Prostate gland (tissue), 2 donors: ENCODE measurements at regions not wholly inside any gene's neighbourhood (a gene's known extent, or its start where the extent isn't known, plus 50 kb on each side); places are given as distances from the start of the nearest gene placed in this dataset.

ENCODE experiments used
- POLR2A ChIP-seq: fragments of 450-650 bp; IDR thresholded peaks from one replicate; pipeline ENCODE4 v1.6.1; 2016; ENCODE audit warnings: antibody characterized with exemption, mild to moderate bottlenecking
- POLR2AphosphoS5 ChIP-seq: sonication (generic); formaldehyde crosslinking; IDR thresholded peaks from one replicate; pipeline ENCODE4 v1.6.1; 2017; ENCODE audit warnings: antibody characterized with exemption
- TF ChIP-seq, protein P1 (sequence below), 4 experiments: fragments of 200-600 bp in 2 of 4; fragments of 450-650 bp in 2 of 4; sonication (generic) in 2 of 4; IDR thresholded peaks; 1 replicate in 3 of 4; 2 replicates in 1 of 4; pipeline ENCODE4 v1.5.1; 2016 to 2019; ENCODE audit warnings: antibody characterized with exemption in 4 of 4, mild to moderate bottlenecking in 2 of 4, moderate library complexity in 2 of 4

DNA sequence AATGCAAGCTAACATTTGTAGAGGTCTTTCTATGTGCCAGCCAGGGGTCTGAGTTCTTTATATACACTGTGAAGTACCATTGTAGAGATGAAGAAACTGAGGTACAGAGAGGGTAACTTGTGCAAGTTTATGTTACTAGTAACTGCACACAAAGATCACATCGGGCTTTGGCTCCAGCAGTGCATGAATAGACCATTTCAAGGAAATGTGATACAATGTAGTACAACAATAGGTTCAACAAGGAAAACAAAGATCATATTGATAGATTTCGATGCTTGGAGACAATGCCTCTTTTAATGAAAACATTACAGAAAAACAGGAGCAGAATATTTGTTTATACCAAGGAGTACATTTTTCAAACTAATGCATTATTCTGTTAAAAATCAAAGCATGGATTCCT lies 115.3 kb downstream of the POLR2M start:
- no peak for TF ChIP-seq POLR2A
- no peak for TF ChIP-seq POLR2AphosphoS5
- TF ChIP-seq, protein P1, sequence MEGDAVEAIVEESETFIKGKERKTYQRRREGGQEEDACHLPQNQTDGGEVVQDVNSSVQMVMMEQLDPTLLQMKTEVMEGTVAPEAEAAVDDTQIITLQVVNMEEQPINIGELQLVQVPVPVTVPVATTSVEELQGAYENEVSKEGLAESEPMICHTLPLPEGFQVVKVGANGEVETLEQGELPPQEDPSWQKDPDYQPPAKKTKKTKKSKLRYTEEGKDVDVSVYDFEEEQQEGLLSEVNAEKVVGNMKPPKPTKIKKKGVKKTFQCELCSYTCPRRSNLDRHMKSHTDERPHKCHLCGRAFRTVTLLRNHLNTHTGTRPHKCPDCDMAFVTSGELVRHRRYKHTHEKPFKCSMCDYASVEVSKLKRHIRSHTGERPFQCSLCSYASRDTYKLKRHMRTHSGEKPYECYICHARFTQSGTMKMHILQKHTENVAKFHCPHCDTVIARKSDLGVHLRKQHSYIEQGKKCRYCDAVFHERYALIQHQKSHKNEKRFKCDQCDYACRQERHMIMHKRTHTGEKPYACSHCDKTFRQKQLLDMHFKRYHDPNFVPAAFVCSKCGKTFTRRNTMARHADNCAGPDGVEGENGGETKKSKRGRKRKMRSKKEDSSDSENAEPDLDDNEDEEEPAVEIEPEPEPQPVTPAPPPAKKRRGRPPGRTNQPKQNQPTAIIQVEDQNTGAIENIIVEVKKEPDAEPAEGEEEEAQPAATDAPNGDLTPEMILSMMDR (IDR thresholded peaks at IDR 0.05) = no peak
